Prostate gland (tissue), 2 donors: ENCODE measurements at regions not wholly inside any gene's neighbourhood (a gene's known extent, or its start where the extent isn't known, plus 50 kb on each side); places are given as distances from the start of the nearest gene placed in this dataset.

Experiments
- POLR2A ChIP-seq: fragments of 450-650 bp; IDR thresholded peaks from one replicate; pipeline ENCODE4 v1.6.1; 2016; ENCODE audit warnings: antibody characterized with exemption, mild to moderate bottlenecking
- POLR2AphosphoS5 ChIP-seq: sonication (generic); formaldehyde crosslinking; IDR thresholded peaks from one replicate; pipeline ENCODE4 v1.6.1; 2017; ENCODE audit warnings: antibody characterized with exemption
- TF ChIP-seq, protein P1 (sequence below), 4 experiments: fragments of 200-600 bp in 2 of 4; fragments of 450-650 bp in 2 of 4; sonication (generic) in 2 of 4; IDR thresholded peaks; 1 replicate in 3 of 4; 2 replicates in 1 of 4; pipeline ENCODE4 v1.5.1; 2016 to 2019; ENCODE audit warnings: antibody characterized with exemption in 4 of 4, mild to moderate bottlenecking in 2 of 4, moderate library complexity in 2 of 4

DNA sequence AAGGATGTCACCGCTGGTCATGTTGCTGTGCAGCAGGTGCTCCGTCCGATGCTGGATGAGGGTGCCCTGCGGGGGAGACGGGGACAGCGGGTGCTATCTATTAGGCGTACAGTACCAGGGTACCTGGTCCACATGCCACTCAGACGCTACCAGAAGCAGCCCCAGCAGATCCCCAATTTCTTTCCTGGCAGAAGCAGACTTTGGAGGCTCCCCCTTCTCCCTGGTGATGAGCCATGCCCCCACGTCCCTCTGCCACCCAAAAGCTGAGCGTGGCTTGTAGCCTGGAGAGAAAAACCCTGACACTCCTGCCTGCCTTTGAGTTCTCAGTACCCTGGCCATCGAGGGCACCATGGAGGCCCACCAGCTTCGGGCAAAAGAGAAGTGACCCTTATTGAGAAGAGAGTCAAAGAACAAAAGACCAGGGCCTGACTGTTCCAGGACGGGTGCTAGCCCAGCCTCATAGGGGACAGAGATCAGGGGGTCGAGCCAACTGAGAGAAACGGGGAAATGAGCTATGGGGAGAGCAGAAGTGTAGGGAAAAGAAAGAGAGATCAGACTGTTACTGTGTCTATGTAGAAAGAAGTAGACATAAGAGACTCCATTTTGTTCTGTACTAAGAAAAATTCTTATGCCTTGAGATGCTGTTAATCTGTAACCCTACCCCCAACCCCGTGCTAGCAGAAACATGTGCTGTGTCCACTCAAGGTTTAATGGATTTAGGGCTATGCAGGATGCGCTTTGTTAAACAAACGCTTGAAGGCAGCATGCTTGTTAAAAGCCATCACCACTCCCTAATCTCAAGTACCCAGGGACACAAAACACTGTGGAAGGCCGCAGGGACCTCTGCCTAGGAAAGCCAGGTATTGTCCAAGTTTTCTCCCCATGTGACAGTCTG is 62.0 kb upstream of the ZNF354B start:
- TF ChIP-seq, protein P1, sequence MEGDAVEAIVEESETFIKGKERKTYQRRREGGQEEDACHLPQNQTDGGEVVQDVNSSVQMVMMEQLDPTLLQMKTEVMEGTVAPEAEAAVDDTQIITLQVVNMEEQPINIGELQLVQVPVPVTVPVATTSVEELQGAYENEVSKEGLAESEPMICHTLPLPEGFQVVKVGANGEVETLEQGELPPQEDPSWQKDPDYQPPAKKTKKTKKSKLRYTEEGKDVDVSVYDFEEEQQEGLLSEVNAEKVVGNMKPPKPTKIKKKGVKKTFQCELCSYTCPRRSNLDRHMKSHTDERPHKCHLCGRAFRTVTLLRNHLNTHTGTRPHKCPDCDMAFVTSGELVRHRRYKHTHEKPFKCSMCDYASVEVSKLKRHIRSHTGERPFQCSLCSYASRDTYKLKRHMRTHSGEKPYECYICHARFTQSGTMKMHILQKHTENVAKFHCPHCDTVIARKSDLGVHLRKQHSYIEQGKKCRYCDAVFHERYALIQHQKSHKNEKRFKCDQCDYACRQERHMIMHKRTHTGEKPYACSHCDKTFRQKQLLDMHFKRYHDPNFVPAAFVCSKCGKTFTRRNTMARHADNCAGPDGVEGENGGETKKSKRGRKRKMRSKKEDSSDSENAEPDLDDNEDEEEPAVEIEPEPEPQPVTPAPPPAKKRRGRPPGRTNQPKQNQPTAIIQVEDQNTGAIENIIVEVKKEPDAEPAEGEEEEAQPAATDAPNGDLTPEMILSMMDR (IDR thresholded peaks at IDR 0.05): no peak
- TF ChIP-seq POLR2A (no peak), POLR2AphosphoS5 (no peak)
